Neural progenitor cell (in vitro differentiated cells): ENCODE measurements at regions not wholly inside any gene's neighbourhood (a gene's known extent, or its start where the extent isn't known, plus 50 kb on each side); places are given as distances from the start of the nearest gene placed in this dataset.
"Not testable (repeated sequence)": the region's sequence is repeated elsewhere in the genome, so short reads cannot be mapped to it uniquely, and the experiment has no call there.

Experiments
- DNase-seq: peaks from one replicate; pipeline ENCODE4 v3.0.0-alpha.2; 2016; ENCODE audit warnings: low spot score
- H2AFZ ChIP-seq: fragments of 200-600 bp; sonication (generic); replicated peaks from 2 replicates; pipeline ENCODE4 v1.6.1; 2016; ENCODE audit warnings: antibody characterized with exemption
- H3F3A ChIP-seq: fragments of 200-600 bp; sonication (generic); 2 replicates; pipeline ENCODE4 v1.6.1; 2016; ENCODE audit warnings: antibody characterized with exemption, low read depth
- H3K27ac ChIP-seq: fragments of 200-600 bp; sonication (generic); 2 replicates; pipeline ENCODE4 v1.5.1; 2016; ENCODE audit warnings: mild to moderate bottlenecking
- H3K27me3 ChIP-seq: fragments of 200-600 bp; sonication (generic); 2 replicates; pipeline ENCODE4 v1.6.1; 2016; ENCODE audit warnings: mild to moderate bottlenecking, moderate library complexity
- H3K36me3 ChIP-seq: fragments of 200-600 bp; sonication (generic); 2 replicates; pipeline ENCODE4 v1.5.1; 2016
- H3K4me1 ChIP-seq: fragments of 200-600 bp; sonication (generic); 2 replicates; pipeline ENCODE4 v1.6.1; 2016; ENCODE audit warnings: mixed run types
- H3K4me2 ChIP-seq: fragments of 200-600 bp; sonication (generic); 2 replicates; pipeline ENCODE4 v1.6.1; 2016
- H3K4me3 ChIP-seq: fragments of 200-600 bp; sonication (generic); 2 replicates; pipeline ENCODE4 v1.5.1; 2016
- H3K79me2 ChIP-seq: fragments of 200-600 bp; sonication (generic); 2 replicates; pipeline ENCODE4 v1.6.1; 2016; ENCODE audit warnings: low read depth
- H3K9ac ChIP-seq: fragments of 200-600 bp; sonication (generic); 2 replicates; pipeline ENCODE4 v1.6.1; 2016
- H3K9me3 ChIP-seq: fragments of 200-600 bp; sonication (generic); 2 replicates; pipeline ENCODE4 v1.5.1; 2016; ENCODE audit warnings: low read depth
- H4K20me1 ChIP-seq: fragments of 200-600 bp; sonication (generic); 2 replicates; pipeline ENCODE4 v1.6.1; 2016; ENCODE audit warnings: low read depth
- H3K27ac Mint-ChIP-seq: 3 replicates; pipeline ENCODE4 v1.8.0; 2021; ENCODE audit warnings: mixed read lengths
- H3K27me3 Mint-ChIP-seq: 2 replicates; pipeline ENCODE4 v1.8.0; 2022; ENCODE audit warnings: low read depth, mild to moderate bottlenecking, inconsistent platforms, moderate library complexity, mixed read lengths; ENCODE audit not compliant: insufficient read depth
- H3K36me3 Mint-ChIP-seq: 3 replicates; pipeline ENCODE4 v1.8.0; 2021; ENCODE audit warnings: mixed read lengths
- H3K4me1 Mint-ChIP-seq: 3 replicates; pipeline ENCODE4 v1.8.0; 2021; ENCODE audit warnings: mixed read lengths
- H3K4me3 Mint-ChIP-seq: 3 replicates; pipeline ENCODE4 v1.8.0; 2021; ENCODE audit warnings: mild to moderate bottlenecking, moderate library complexity, mixed read lengths
- H3K9me3 Mint-ChIP-seq: 3 replicates; pipeline ENCODE4 v1.8.0; 2020; ENCODE audit warnings: mixed read lengths
- CTCF ChIP-seq: fragments of 200-600 bp; sonication (generic); IDR thresholded peaks from 2 replicates; pipeline ENCODE4 v1.5.1; 2017; ENCODE audit warnings: antibody characterized with exemption, mild to moderate bottlenecking
- EZH2 ChIP-seq: fragments of 200-600 bp; sonication (generic); IDR thresholded peaks from 2 replicates; pipeline ENCODE4 v1.6.1; 2017; ENCODE audit warnings: antibody characterized with exemption, mild to moderate bottlenecking, moderate library complexity
- EZH2phosphoT487 ChIP-seq: fragments of 200-600 bp; sonication (generic); IDR thresholded peaks from 2 replicates; pipeline ENCODE4 v1.6.1; 2017; ENCODE audit warnings: antibody characterized with exemption

GRCh38 chr1:96559181-96559580 is 162.4 kb upstream of the PTBP2 start:
- DNase-seq, result no peak
- TF ChIP-seq CTCF, result no peak
- no peak for TF ChIP-seq EZH2phosphoT487
- no peak for TF ChIP-seq EZH2
- Mint-ChIP-seq H3K9me3 (peaks cover 12% of the 10 kb centered on the region), H3K27me3 (no peaks in the 10 kb centered on the region), H3K27ac (no peak overlapping the region), H3K4me1 (peaks cover 14% of the 10 kb centered on the region), H3K36me3 (no peaks in the 10 kb centered on the region), H3K4me3 (no peak overlapping the region)
- Histone ChIP-seq H3K9ac (no peak overlapping the region), H3K4me2 (no peak overlapping the region), H3K27me3 (no peaks in the 10 kb centered on the region), H3K36me3 (no peaks in the 10 kb centered on the region), H3F3A (no peaks in the 10 kb centered on the region), H3K27ac (peak overlapping the region; percentile 3), H3K4me3 (no peak overlapping the region), H2AFZ (peak overlapping the region; percentile 27), H4K20me1 (no peaks in the 10 kb centered on the region), H3K79me2 (no peaks in the 10 kb centered on the region), H3K9me3 (no peaks in the 10 kb centered on the region), H3K4me1 (peaks cover 16% of the 10 kb centered on the region)

GRCh38 chr1:96559707-96560596 is 161.6 kb upstream of the PTBP2 start:
- no peaks in the 10 kb centered on the region for H3K36me3 Mint-ChIP-seq
- H3K27ac ChIP-seq, result peak overlapping the region; percentile 3
- no peaks in the 10 kb centered on the region for H3K27me3 Mint-ChIP-seq
- no peak for DNase-seq
- no peaks in the 10 kb centered on the region for H3K36me3 ChIP-seq
- H3K4me1 Mint-ChIP-seq, result peaks cover 6% of the 10 kb centered on the region
- no peak overlapping the region for H3K9ac ChIP-seq
- no peak overlapping the region for H3K27ac Mint-ChIP-seq
- H3K4me3 Mint-ChIP-seq, result no peak overlapping the region
- H3K9me3 ChIP-seq, result no peaks in the 10 kb centered on the region
- no peak overlapping the region for H3K4me2 ChIP-seq
- H3K4me3 ChIP-seq, result no peak overlapping the region
- no peaks in the 10 kb centered on the region for H4K20me1 ChIP-seq
- no peak for TF ChIP-seq EZH2phosphoT487
- TF ChIP-seq EZH2, result no peak
- no peak for TF ChIP-seq CTCF
- peak overlapping the region; percentile 27 for H2AFZ ChIP-seq
- H3F3A ChIP-seq, result no peaks in the 10 kb centered on the region
- H3K9me3 Mint-ChIP-seq, result peaks cover 13% of the 10 kb centered on the region
- H3K4me1 ChIP-seq, result peaks cover 16% of the 10 kb centered on the region
- H3K27me3 ChIP-seq, result no peaks in the 10 kb centered on the region
- H3K79me2 ChIP-seq, result no peaks in the 10 kb centered on the region

GRCh38 chr1:96562094-96562493 is 159.5 kb upstream of the PTBP2 start:
- H3K9me3 ChIP-seq, result no peaks in the 10 kb centered on the region
- H3K79me2 ChIP-seq, result no peaks in the 10 kb centered on the region
- no peaks in the 10 kb centered on the region for H3K36me3 ChIP-seq
- no peak for TF ChIP-seq CTCF
- TF ChIP-seq EZH2phosphoT487, result no peak
- no peak for TF ChIP-seq EZH2
- H3F3A ChIP-seq, result no peaks in the 10 kb centered on the region
- no peaks in the 10 kb centered on the region for H3K27me3 ChIP-seq
- peaks cover 16% of the 10 kb centered on the region for H3K4me1 ChIP-seq
- no peak overlapping the region for H3K27ac Mint-ChIP-seq
- no peak overlapping the region for H3K4me2 ChIP-seq
- H3K27ac ChIP-seq, result no peak overlapping the region
- no peak for DNase-seq
- no peaks in the 10 kb centered on the region for H3K36me3 Mint-ChIP-seq
- peaks cover 13% of the 10 kb centered on the region for H3K9me3 Mint-ChIP-seq
- H3K4me3 Mint-ChIP-seq, result no peak overlapping the region
- H3K27me3 Mint-ChIP-seq, result no peaks in the 10 kb centered on the region
- H3K4me3 ChIP-seq, result no peak overlapping the region
- H3K4me1 Mint-ChIP-seq, result peaks cover 6% of the 10 kb centered on the region
- H3K9ac ChIP-seq, result no peak overlapping the region
- no peaks in the 10 kb centered on the region for H4K20me1 ChIP-seq
- no peak overlapping the region for H2AFZ ChIP-seq

GRCh38 chr1:96564401-96564800 is 157.2 kb upstream of the PTBP2 start:
- H3K9me3 ChIP-seq, H3K4me3 Mint-ChIP-seq: not testable (repeated sequence)
- H3K9me3 Mint-ChIP-seq, result peaks cover 11% of the 10 kb centered on the region

More at GRCh38 chr1:96564401-96564800, 157.2 kb upstream of the PTBP2 start:
- H3K79me2 ChIP-seq, H3K27me3 ChIP-seq, H3K4me1 ChIP-seq, H3K27ac Mint-ChIP-seq, H4K20me1 ChIP-seq, H3K4me3 ChIP-seq, H2AFZ ChIP-seq, H3F3A ChIP-seq, DNase-seq, H3K27me3 Mint-ChIP-seq, H3K27ac ChIP-seq, H3K36me3 ChIP-seq, H3K4me2 ChIP-seq, H3K36me3 Mint-ChIP-seq, H3K9ac ChIP-seq: not testable (repeated sequence)
- H3K4me1 Mint-ChIP-seq, result peaks cover 11% of the 10 kb centered on the region
